Ishikawa (cell line): ENCODE measurements at regions not wholly inside any gene's neighbourhood (a gene's known extent, or its start where the extent isn't known, plus 50 kb on each side); places are given as distances from the start of the nearest gene placed in this dataset.

Source experiments
- CREB1 ChIP-seq: IDR thresholded peaks from 2 replicates; pipeline ENCODE4 v1.6.1; 2012; ENCODE audit warnings: low read depth
- EP300 ChIP-seq: IDR thresholded peaks from 2 replicates; pipeline ENCODE4 v1.6.1; 2012; ENCODE audit warnings: borderline replicate concordance
- RAD21 ChIP-seq: IDR thresholded peaks from 2 replicates; pipeline ENCODE4 v1.6.1; 2012; ENCODE audit warnings: low read depth
- TAF1 ChIP-seq: IDR thresholded peaks from 2 replicates; pipeline ENCODE4 v1.6.1; 2012; ENCODE audit warnings: low read depth, mild to moderate bottlenecking
- YY1 ChIP-seq: IDR thresholded peaks from 2 replicates; pipeline ENCODE4 v1.6.1; 2012; ENCODE audit warnings: low read depth
- ZBTB7A ChIP-seq: IDR thresholded peaks from 2 replicates; pipeline ENCODE4 v1.6.1; 2012; ENCODE audit warnings: low read depth
- TF ChIP-seq, protein P1 (sequence below): IDR thresholded peaks from 2 replicates; pipeline ENCODE4 v1.6.1; 2012
- TF ChIP-seq, protein P2 (sequence below): IDR thresholded peaks from 2 replicates; pipeline ENCODE4 v1.6.1; 2012; ENCODE audit warnings: low read depth, mild to moderate bottlenecking
- TF ChIP-seq, protein P3 (sequence below): IDR thresholded peaks from 2 replicates; pipeline ENCODE4 v1.6.1; 2012

DNA sequence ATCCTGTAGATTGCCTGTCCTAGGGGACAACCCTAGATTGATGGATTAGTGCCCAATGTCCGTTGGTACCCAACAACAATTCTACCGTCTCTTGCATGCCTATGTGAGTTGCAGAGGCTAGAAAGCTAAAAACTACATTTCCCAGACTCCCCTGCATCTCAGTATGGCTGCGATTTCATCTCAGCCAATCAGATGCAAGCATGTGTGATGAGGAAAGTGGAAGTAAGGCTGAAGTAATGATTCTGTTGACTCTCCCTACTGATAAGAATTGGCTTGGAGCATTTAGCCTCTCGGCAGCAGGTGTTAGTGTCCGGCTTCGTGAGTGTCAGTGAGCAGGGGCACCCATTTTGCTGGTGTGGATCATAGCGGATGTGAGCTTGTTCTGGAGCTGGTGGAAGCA lies 171.9 kb downstream of the FGFR2 start:
- TF ChIP-seq, protein P1, sequence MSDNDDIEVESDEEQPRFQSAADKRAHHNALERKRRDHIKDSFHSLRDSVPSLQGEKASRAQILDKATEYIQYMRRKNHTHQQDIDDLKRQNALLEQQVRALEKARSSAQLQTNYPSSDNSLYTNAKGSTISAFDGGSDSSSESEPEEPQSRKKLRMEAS, result no peak
- TF ChIP-seq, protein P2, sequence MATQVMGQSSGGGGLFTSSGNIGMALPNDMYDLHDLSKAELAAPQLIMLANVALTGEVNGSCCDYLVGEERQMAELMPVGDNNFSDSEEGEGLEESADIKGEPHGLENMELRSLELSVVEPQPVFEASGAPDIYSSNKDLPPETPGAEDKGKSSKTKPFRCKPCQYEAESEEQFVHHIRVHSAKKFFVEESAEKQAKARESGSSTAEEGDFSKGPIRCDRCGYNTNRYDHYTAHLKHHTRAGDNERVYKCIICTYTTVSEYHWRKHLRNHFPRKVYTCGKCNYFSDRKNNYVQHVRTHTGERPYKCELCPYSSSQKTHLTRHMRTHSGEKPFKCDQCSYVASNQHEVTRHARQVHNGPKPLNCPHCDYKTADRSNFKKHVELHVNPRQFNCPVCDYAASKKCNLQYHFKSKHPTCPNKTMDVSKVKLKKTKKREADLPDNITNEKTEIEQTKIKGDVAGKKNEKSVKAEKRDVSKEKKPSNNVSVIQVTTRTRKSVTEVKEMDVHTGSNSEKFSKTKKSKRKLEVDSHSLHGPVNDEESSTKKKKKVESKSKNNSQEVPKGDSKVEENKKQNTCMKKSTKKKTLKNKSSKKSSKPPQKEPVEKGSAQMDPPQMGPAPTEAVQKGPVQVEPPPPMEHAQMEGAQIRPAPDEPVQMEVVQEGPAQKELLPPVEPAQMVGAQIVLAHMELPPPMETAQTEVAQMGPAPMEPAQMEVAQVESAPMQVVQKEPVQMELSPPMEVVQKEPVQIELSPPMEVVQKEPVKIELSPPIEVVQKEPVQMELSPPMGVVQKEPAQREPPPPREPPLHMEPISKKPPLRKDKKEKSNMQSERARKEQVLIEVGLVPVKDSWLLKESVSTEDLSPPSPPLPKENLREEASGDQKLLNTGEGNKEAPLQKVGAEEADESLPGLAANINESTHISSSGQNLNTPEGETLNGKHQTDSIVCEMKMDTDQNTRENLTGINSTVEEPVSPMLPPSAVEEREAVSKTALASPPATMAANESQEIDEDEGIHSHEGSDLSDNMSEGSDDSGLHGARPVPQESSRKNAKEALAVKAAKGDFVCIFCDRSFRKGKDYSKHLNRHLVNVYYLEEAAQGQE, result no peak
- TF ChIP-seq, protein P3, sequence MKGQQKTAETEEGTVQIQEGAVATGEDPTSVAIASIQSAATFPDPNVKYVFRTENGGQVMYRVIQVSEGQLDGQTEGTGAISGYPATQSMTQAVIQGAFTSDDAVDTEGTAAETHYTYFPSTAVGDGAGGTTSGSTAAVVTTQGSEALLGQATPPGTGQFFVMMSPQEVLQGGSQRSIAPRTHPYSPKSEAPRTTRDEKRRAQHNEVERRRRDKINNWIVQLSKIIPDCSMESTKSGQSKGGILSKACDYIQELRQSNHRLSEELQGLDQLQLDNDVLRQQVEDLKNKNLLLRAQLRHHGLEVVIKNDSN, result no peak
- TF ChIP-seq TAF1 (no peak), CREB1 (no peak), EP300 (no peak), ZBTB7A (no peak), YY1 (peak; percentile 92), RAD21 (no peak)
